DOHH2 (cell line): ENCODE measurements at regions not wholly inside any gene's neighbourhood (a gene's known extent, or its start where the extent isn't known, plus 50 kb on each side); places are given as distances from the start of the nearest gene placed in this dataset.

ENCODE experiments used
- H3F3A ChIP-seq: fragments of 200-600 bp; sonication (generic), shearing (Covaris generic); 2 replicates; pipeline ENCODE4 v1.6.0; 2016; ENCODE audit warnings: antibody characterized with exemption, mild to moderate bottlenecking; ENCODE audit not compliant: control insufficient read depth, insufficient read depth
- H3K27ac ChIP-seq: fragments of 200-600 bp; sonication (generic); 2 replicates; pipeline ENCODE4 v1.5.1; 2014; ENCODE audit warnings: low read depth, mild to moderate bottlenecking, low read length, moderate library complexity
- H3K27me3 ChIP-seq: fragments of 200-600 bp; sonication (generic); 2 replicates; pipeline ENCODE4 v1.6.1; 2014; ENCODE audit warnings: mild to moderate bottlenecking, low read length, mixed read lengths; ENCODE audit not compliant: control insufficient read depth
- H3K36me3 ChIP-seq: fragments of 200-600 bp; sonication (generic); 2 replicates; pipeline ENCODE4 v1.6.1; 2014; ENCODE audit warnings: mild to moderate bottlenecking, low read length, moderate library complexity, mixed read lengths; ENCODE audit not compliant: control insufficient read depth
- H3K4me1 ChIP-seq: fragments of 200-600 bp; sonication (generic); 2 replicates; pipeline ENCODE4 v1.6.1; 2014; ENCODE audit warnings: mild to moderate bottlenecking, low read length, mixed read lengths; ENCODE audit not compliant: control insufficient read depth
- H3K4me2 ChIP-seq: fragments of 200-600 bp; sonication (generic); 2 replicates; pipeline ENCODE4 v1.6.0; 2014; ENCODE audit warnings: mild to moderate bottlenecking, low read length, moderate library complexity
- H3K4me3 ChIP-seq: fragments of 200-600 bp; sonication (generic); 2 replicates; pipeline ENCODE4 v1.5.1; 2014; ENCODE audit warnings: mild to moderate bottlenecking, low read length, mixed read lengths
- H3K79me2 ChIP-seq: fragments of 200-600 bp; sonication (generic); 2 replicates; pipeline ENCODE4 v1.6.1; 2014; ENCODE audit warnings: mild to moderate bottlenecking, low read length, mixed read lengths; ENCODE audit not compliant: control insufficient read depth
- H3K9me2 ChIP-seq: fragments of 200-600 bp; sonication (generic); replicated peaks from 2 replicates; pipeline ENCODE4 v1.6.1; 2014; ENCODE audit warnings: mild to moderate bottlenecking, low read length, mixed read lengths; ENCODE audit not compliant: control insufficient read depth
- H3K9me3 ChIP-seq: fragments of 200-600 bp; sonication (generic); 2 replicates; pipeline ENCODE4 v1.6.1; 2014; ENCODE audit warnings: antibody characterized with exemption, low read length, mixed read lengths; ENCODE audit not compliant: control insufficient read depth, insufficient read depth
- H4K20me1 ChIP-seq: fragments of 200-600 bp; sonication (generic); 2 replicates; pipeline ENCODE4 v1.6.0; 2014; ENCODE audit warnings: low read depth, mild to moderate bottlenecking, antibody characterized with exemption, low read length, moderate library complexity; ENCODE audit not compliant: control insufficient read depth, insufficient read depth
- EZH2phosphoT487 ChIP-seq: fragments of 200-600 bp; sonication (generic); IDR thresholded peaks from 2 replicates; pipeline ENCODE4 v1.6.1; 2017; ENCODE audit warnings: borderline replicate concordance, mild to moderate bottlenecking, antibody characterized with exemption, low read length, moderate library complexity, mixed read lengths
- TF ChIP-seq, protein P1 (sequence below): fragments of 200-600 bp; sonication (generic); IDR thresholded peaks from one replicate; pipeline ENCODE4 v1.5.1; 2014; ENCODE audit warnings: antibody characterized with exemption, mild to moderate bottlenecking, low read depth, low read length; ENCODE audit not compliant: poor library complexity, severe bottlenecking

DNA sequence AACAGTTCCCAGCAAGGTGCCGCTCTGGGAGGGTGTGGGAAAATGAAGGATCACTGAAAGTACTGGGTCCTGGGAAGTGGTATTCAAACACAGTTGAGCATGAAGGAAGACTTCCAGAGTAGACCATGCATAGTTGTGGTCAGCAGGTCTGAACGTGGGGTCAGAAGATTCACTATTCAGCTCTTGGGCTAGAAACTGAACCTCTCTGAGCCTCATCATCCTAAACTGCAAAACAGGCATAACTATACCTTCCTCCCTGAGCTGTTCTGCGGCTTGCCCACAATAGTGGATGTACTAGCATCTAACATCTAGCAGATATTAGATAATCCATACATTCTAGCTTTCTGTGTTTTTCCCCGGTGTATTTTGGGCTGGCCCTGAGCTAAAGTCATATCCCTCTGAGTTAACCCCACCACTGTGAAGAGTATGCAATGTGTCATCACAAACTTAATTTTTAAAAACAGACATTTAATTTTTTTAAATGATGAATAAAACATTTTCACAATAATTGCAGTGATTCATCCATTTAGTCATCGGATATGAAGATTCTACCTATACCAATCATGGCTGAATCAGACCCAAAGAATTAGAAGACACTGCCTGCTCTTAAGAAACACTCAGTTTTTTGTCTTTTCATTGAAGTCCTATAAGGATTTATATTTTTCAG is 179.1 kb downstream of the BLID start:
- Histone ChIP-seq H3K9me2 (no peaks in the 10 kb centered on the region), H3K79me2 (no peaks in the 10 kb centered on the region), H4K20me1 (no peaks in the 10 kb centered on the region), H3F3A (no peaks in the 10 kb centered on the region), H3K27me3 (0 out of 2 replicates have a peak, but pooled peaks cover 3% of the 10 kb centered on the region), H3K4me1 (no peaks in the 10 kb centered on the region), H3K27ac (no peak overlapping the region), H3K4me2 (no peak overlapping the region), H3K4me3 (no peak overlapping the region), H3K9me3 (no peaks in the 10 kb centered on the region), H3K36me3 (no peaks in the 10 kb centered on the region)
- TF ChIP-seq, protein P1, sequence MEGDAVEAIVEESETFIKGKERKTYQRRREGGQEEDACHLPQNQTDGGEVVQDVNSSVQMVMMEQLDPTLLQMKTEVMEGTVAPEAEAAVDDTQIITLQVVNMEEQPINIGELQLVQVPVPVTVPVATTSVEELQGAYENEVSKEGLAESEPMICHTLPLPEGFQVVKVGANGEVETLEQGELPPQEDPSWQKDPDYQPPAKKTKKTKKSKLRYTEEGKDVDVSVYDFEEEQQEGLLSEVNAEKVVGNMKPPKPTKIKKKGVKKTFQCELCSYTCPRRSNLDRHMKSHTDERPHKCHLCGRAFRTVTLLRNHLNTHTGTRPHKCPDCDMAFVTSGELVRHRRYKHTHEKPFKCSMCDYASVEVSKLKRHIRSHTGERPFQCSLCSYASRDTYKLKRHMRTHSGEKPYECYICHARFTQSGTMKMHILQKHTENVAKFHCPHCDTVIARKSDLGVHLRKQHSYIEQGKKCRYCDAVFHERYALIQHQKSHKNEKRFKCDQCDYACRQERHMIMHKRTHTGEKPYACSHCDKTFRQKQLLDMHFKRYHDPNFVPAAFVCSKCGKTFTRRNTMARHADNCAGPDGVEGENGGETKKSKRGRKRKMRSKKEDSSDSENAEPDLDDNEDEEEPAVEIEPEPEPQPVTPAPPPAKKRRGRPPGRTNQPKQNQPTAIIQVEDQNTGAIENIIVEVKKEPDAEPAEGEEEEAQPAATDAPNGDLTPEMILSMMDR = no peak
- TF ChIP-seq EZH2phosphoT487 = no peak

DNA sequence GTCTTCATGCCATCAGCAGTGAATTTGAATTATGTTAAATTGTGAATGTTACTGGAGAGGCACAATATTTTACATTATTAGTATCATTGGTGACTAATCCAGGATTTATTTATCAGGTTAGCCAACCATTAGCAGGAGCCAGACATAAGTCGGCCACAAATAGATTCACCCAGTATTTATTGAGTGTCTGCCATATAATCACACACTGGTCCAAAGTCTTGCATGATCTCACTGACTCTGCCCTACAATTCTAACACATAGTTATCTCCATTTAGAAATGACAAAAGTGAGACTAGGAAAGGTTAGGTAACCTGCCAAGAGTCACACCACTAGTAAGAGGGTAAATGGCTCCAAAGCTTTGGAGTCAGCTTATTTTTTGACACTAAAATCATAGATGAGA is 179.6 kb downstream of the BLID start:
- Histone ChIP-seq H3K4me1 (no peaks in the 10 kb centered on the region), H3K9me3 (no peaks in the 10 kb centered on the region), H3K36me3 (no peaks in the 10 kb centered on the region), H3K27me3 (0 out of 2 replicates have a peak, but pooled peaks cover 3% of the 10 kb centered on the region), H3K79me2 (no peaks in the 10 kb centered on the region), H4K20me1 (no peaks in the 10 kb centered on the region), H3F3A (no peaks in the 10 kb centered on the region), H3K4me3 (no peak overlapping the region), H3K4me2 (no peak overlapping the region), H3K27ac (no peak overlapping the region), H3K9me2 (no peaks in the 10 kb centered on the region)
- no peak for TF ChIP-seq EZH2phosphoT487
- TF ChIP-seq, protein P1 = no peak

DNA sequence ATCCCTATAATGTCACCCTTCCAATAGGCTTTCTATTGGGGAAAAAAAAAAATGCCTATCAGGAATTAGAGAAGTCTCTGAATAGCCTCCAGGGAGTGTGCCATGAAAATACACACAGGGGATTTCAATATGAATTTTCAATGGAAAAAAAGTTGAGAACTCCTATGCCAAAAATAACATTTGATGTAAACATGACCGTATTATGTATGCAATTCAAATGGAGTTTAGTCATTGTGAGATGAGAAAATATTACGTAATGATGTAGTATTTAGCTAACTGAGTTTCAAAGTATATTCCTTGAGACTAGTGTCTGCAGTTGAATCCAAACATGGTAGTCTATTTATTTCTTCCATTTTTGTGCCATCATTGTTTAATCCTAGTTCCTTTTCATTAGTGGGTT is 182.3 kb downstream of the BLID start:
- H3K36me3 ChIP-seq = no peaks in the 10 kb centered on the region
- H3K4me3 ChIP-seq = no peak overlapping the region
- TF ChIP-seq, protein P1 = no peak
- TF ChIP-seq EZH2phosphoT487 = no peak
- no peaks in the 10 kb centered on the region for H3K9me2 ChIP-seq
- H4K20me1 ChIP-seq = no peaks in the 10 kb centered on the region
- no peaks in the 10 kb centered on the region for H3K4me1 ChIP-seq
- no peak overlapping the region for H3K4me2 ChIP-seq
- H3K79me2 ChIP-seq = no peaks in the 10 kb centered on the region
- no peaks in the 10 kb centered on the region for H3F3A ChIP-seq
- H3K27me3 ChIP-seq = 0 out of 2 replicates have a peak, but pooled peaks cover 3% of the 10 kb centered on the region
- H3K27ac ChIP-seq = no peak overlapping the region
- no peaks in the 10 kb centered on the region for H3K9me3 ChIP-seq
